H9 (cell line): ENCODE measurements at regions not wholly inside any gene's neighbourhood (a gene's known extent, or its start where the extent isn't known, plus 50 kb on each side); places are given as distances from the start of the nearest gene placed in this dataset.

ENCODE experiments used
- DNase-seq: peaks from one replicate; pipeline ENCODE4 v3.0.0-alpha.2; 2017
- H2AFZ ChIP-seq: one replicate; pipeline ENCODE4 v1.6.1; 2013; ENCODE audit warnings: mild to moderate bottlenecking, low read length, control low read depth, moderate library complexity
- H2AK5ac ChIP-seq: 2 replicates; pipeline ENCODE4 v1.6.1; 2013; ENCODE audit warnings: low read length, control low read depth, mixed read lengths; ENCODE audit not compliant: insufficient read length
- H2BK120ac ChIP-seq: one replicate; pipeline ENCODE4 v1.6.1; 2013; ENCODE audit warnings: low read depth, mild to moderate bottlenecking, low read length, control low read depth, inconsistent platforms; ENCODE audit not compliant: poor library complexity, severe bottlenecking
- H2BK12ac ChIP-seq: 2 replicates; pipeline ENCODE4 v1.6.1; 2013; ENCODE audit warnings: low read length, control low read depth, mixed read lengths, low read depth; ENCODE audit not compliant: insufficient read length
- H2BK15ac ChIP-seq: 2 replicates; pipeline ENCODE4 v1.6.1; 2013; ENCODE audit warnings: low read depth, low read length, control low read depth
- H2BK20ac ChIP-seq: one replicate; pipeline ENCODE4 v1.6.1; 2013; ENCODE audit warnings: low read depth, mild to moderate bottlenecking, low read length, control low read depth, inconsistent platforms; ENCODE audit not compliant: poor library complexity, severe bottlenecking
- H2BK5ac ChIP-seq: 2 replicates; pipeline ENCODE4 v1.6.1; 2013; ENCODE audit warnings: low read length, control low read depth, mixed read lengths; ENCODE audit not compliant: insufficient read length
- H3K14ac ChIP-seq: 2 replicates; pipeline ENCODE4 v1.6.1; 2013; ENCODE audit warnings: low read length, control low read depth; ENCODE audit not compliant: insufficient read depth
- H3K18ac ChIP-seq: 2 replicates; pipeline ENCODE4 v1.6.1; 2013; ENCODE audit warnings: low read depth, mild to moderate bottlenecking, mixed read lengths, low read length, control low read depth; ENCODE audit not compliant: insufficient read length
- H3K23ac ChIP-seq: 2 replicates; pipeline ENCODE4 v1.6.1; 2013; ENCODE audit warnings: low read length, control low read depth, mixed read lengths, low read depth; ENCODE audit not compliant: insufficient read length
- H3K23me2 ChIP-seq: 2 replicates; pipeline ENCODE4 v1.6.1; 2013; ENCODE audit warnings: low read depth, mild to moderate bottlenecking, mixed read lengths, low read length, control low read depth; ENCODE audit not compliant: insufficient read length, poor library complexity, severe bottlenecking
- H3K27ac ChIP-seq: 2 replicates; pipeline ENCODE4 v1.5.1; 2013; ENCODE audit warnings: low read length, control low read depth, mixed read lengths, low read depth; ENCODE audit not compliant: insufficient read length
- H3K27me3 ChIP-seq: 2 replicates; pipeline ENCODE4 v1.6.1; 2013; ENCODE audit warnings: low read length, control low read depth, inconsistent platforms; ENCODE audit not compliant: insufficient read depth
- H3K4ac ChIP-seq: 2 replicates; pipeline ENCODE4 v1.6.1; 2013; ENCODE audit warnings: low read depth, mild to moderate bottlenecking, control low read depth, inconsistent platforms, low read length, moderate library complexity
- H3K4me1 ChIP-seq: 2 replicates; pipeline ENCODE4 v1.6.1; 2013; ENCODE audit warnings: low read length, control low read depth, inconsistent platforms; ENCODE audit not compliant: insufficient read depth
- H3K4me2 ChIP-seq: 2 replicates; pipeline ENCODE4 v1.6.1; 2013; ENCODE audit warnings: low read length, control low read depth, mixed read lengths; ENCODE audit not compliant: insufficient read length, insufficient read depth
- H3K56ac ChIP-seq: 2 replicates; pipeline ENCODE4 v1.6.1; 2013; ENCODE audit warnings: low read depth, mild to moderate bottlenecking, mixed read lengths, low read length, control low read depth; ENCODE audit not compliant: insufficient read length
- H3K79me1 ChIP-seq: 2 replicates; pipeline ENCODE4 v1.6.1; 2013; ENCODE audit warnings: low read depth, mild to moderate bottlenecking, moderate library complexity, low read length, control low read depth, inconsistent platforms; ENCODE audit not compliant: insufficient read depth, poor library complexity, severe bottlenecking
- H3K79me2 ChIP-seq: 2 replicates; pipeline ENCODE4 v1.6.1; 2013; ENCODE audit warnings: low read length, control low read depth, inconsistent platforms; ENCODE audit not compliant: insufficient read depth
- H3K9ac ChIP-seq: 2 replicates; pipeline ENCODE4 v1.6.1; 2013; ENCODE audit warnings: low read length, control low read depth, mixed read lengths; ENCODE audit not compliant: insufficient read length; ENCODE audit errors: extremely low read depth
- H3K9me3 ChIP-seq: one replicate; pipeline ENCODE4 v1.6.1; 2013; ENCODE audit warnings: low read depth, low read length, inconsistent platforms; ENCODE audit not compliant: control insufficient read depth
- H3T11ph ChIP-seq: one replicate; pipeline ENCODE4 v1.6.1; 2013; ENCODE audit warnings: mild to moderate bottlenecking, low read length, control low read depth, inconsistent platforms
- H4K20me1 ChIP-seq: one replicate; pipeline ENCODE4 v1.6.1; 2013; ENCODE audit not compliant: control insufficient read depth, insufficient read length, insufficient read depth
- H4K5ac ChIP-seq: 2 replicates; pipeline ENCODE4 v1.6.1; 2013; ENCODE audit warnings: low read depth, mild to moderate bottlenecking, mixed read lengths, low read length, control low read depth; ENCODE audit not compliant: insufficient read length
- H4K8ac ChIP-seq: replicated peaks from 2 replicates; pipeline ENCODE4 v1.6.1; 2013; ENCODE audit warnings: low read length, control low read depth, mixed read lengths, low read depth; ENCODE audit not compliant: insufficient read length
- H4K91ac ChIP-seq: 2 replicates; pipeline ENCODE4 v1.6.1; 2013; ENCODE audit warnings: low read depth, mild to moderate bottlenecking, moderate library complexity, mixed read lengths, low read length, control low read depth; ENCODE audit not compliant: insufficient read length
- H3K27ac Mint-ChIP-seq, 3 experiments: 2 replicates in 2 of 3; 3 replicates in 1 of 3; pipeline ENCODE4 v1.8.0; 2020 to 2021; ENCODE audit warnings: mixed read lengths in 3 of 3, mild to moderate bottlenecking in 1 of 3, moderate library complexity in 1 of 3
- H3K27me3 Mint-ChIP-seq: 2 replicates; pipeline ENCODE4 v1.8.0; 2021; ENCODE audit warnings: low read depth, mild to moderate bottlenecking, moderate library complexity, mixed read lengths
- H3K36me3 Mint-ChIP-seq, 3 experiments: 2 replicates in 2 of 3; 3 replicates in 1 of 3; pipeline ENCODE4 v1.8.0; 2020 to 2021; ENCODE audit warnings: low read depth in 3 of 3, mixed read lengths in 3 of 3; ENCODE audit not compliant: insufficient read depth in 1 of 3
- H3K4me1 Mint-ChIP-seq, 2 experiments: 2 replicates each; pipeline ENCODE4 v1.8.0; 2020; ENCODE audit warnings: mixed read lengths in 2 of 2
- H3K4me3 Mint-ChIP-seq, 2 experiments: 2 replicates in 1 of 2; 3 replicates in 1 of 2; pipeline ENCODE4 v1.8.0; 2020 to 2021; ENCODE audit warnings: mild to moderate bottlenecking in 2 of 2, mixed read lengths in 2 of 2, moderate library complexity in 1 of 2
- H3K9me3 Mint-ChIP-seq, 2 experiments: 2 replicates in 1 of 2; 3 replicates in 1 of 2; pipeline ENCODE4 v1.8.0; 2020; ENCODE audit warnings: mild to moderate bottlenecking in 2 of 2, mixed read lengths in 2 of 2, moderate library complexity in 1 of 2
- CTCF ChIP-seq: fragments of 200-600 bp; sonication (generic); conservative IDR thresholded peaks from 3 replicates; pipeline ENCODE4 v1.8.0; 2021; ENCODE audit warnings: antibody characterized with exemption, mild to moderate bottlenecking
- WGBS: extraction: QIAGEN DNeasy Blood & Tissue Kit; methylation state at CpG from one replicate; pipeline ENCODE4 v1.1.7; 2013; ENCODE audit warnings: missing lambda C conversion rate, low lambda C conversion rate, mixed read lengths; ENCODE audit not compliant: insufficient read length; ENCODE audit errors: extremely low coverage; 5-methylcytosine and 5-hydroxymethylcytosine counted together

DNA sequence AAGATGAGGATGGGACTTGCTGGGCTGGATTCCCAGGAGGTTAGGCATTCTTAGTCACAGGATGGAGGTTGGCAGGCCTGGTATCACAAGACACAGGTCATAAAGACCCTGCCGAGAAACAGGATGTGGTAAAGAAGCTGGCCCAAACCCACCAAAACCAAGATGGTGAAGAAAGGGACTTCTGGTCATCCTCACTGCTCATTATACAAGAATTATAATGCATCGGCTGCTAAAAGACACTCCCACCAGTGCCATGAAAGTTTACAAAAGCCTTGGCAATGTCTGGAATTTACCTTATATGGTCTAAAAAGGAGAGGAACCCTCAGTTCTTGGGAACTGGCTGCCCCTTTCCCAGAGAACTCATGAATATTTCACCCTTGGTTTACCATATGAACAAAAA lies 345.5 kb upstream of the POM121L12 start:
- H3K4me3 Mint-ChIP-seq = no peak overlapping the region
- Histone ChIP-seq H3K27me3 (no peaks in the 10 kb centered on the region), H4K5ac (no peak overlapping the region), H3K4ac (no peak overlapping the region), H3K23me2 (no peaks in the 10 kb centered on the region), H2BK15ac (no peak overlapping the region), H2BK20ac (no peak overlapping the region), H3K4me2 (no peak overlapping the region), H3K79me2 (no peaks in the 10 kb centered on the region), H4K91ac (no peak overlapping the region), H3K23ac (no peak overlapping the region), H3K27ac (no peak overlapping the region), H3K18ac (no peak overlapping the region), H3K9me3 (no peaks in the 10 kb centered on the region), H2BK120ac (no peak overlapping the region), H4K20me1 (no peaks in the 10 kb centered on the region), H3T11ph (no peak overlapping the region), H3K56ac (no peak overlapping the region), H2BK12ac (no peak overlapping the region), H3K14ac (no peak overlapping the region), H3K9ac (no peak overlapping the region), H2BK5ac (no peak overlapping the region), H3K4me1 (no peaks in the 10 kb centered on the region), H3K79me1 (no peaks in the 10 kb centered on the region), H2AK5ac (no peak overlapping the region), H2AFZ (no peak overlapping the region), H4K8ac (no peak overlapping the region)
- no peak overlapping the region for H3K27ac Mint-ChIP-seq
- DNase-seq = no peak
- WGBS = no CpG with 5 or more reads among the region's 2 CpGs
- no peak for TF ChIP-seq CTCF
- peaks cover 0 to 5% of the 10 kb centered on the region in 2 experiments; a peak in 2 of 4 replicates for H3K4me1 Mint-ChIP-seq
- no peaks in the 10 kb centered on the region for H3K27me3 Mint-ChIP-seq
- H3K9me3 Mint-ChIP-seq = no peaks in the 10 kb centered on the region; a peak in 2 of 5 replicates
- no peaks in the 10 kb centered on the region for H3K36me3 Mint-ChIP-seq
